ENCODE measurements at regions not wholly inside any gene's neighbourhood (a gene's known extent, or its start where the extent isn't known, plus 50 kb on each side); places are given as distances from the start of the nearest gene placed in this dataset.

GRCh38 chr1:38123356-38124135 is 77.0 kb upstream of the POU3F1 start:
- Histone ChIP-seq H3K36me3 (ENCODE audit: insufficient read depth, low read length) (no peaks in the 10 kb centered on the region), H3K79me2 (replicated peaks; ENCODE audit: insufficient read depth, low read length) (no peaks in the 10 kb centered on the region), H3K9me2 (ENCODE audit: insufficient read depth, low read length) (no peaks in the 10 kb centered on the region), H3K4me3 (ENCODE audit: low read length) (no peak overlapping the region), H3K9me3 (ENCODE audit: low read length) (no peaks in the 10 kb centered on the region), H2AFZ (ENCODE audit: low read depth, low read length) (no peak overlapping the region), H3K4me2 (ENCODE audit: low read length) (no peak overlapping the region), H3K27me3 (ENCODE audit: insufficient read depth, low read depth, low read length) (no peaks in the 10 kb centered on the region), H4K20me1 (ENCODE audit: insufficient read depth) (no peaks in the 10 kb centered on the region), H3F3A (ENCODE audit: insufficient read depth, low read length, poor library complexity, severe bottlenecking) (no peaks in the 10 kb centered on the region), H3K27ac (ENCODE audit: low read length) (no peak overlapping the region), H3K9ac (ENCODE audit: low read length) (no peak overlapping the region)
- no peak for TF ChIP-seq TAF1 (IDR thresholded peaks at IDR 0.05; ENCODE audit: low read depth)
- no peak for TF ChIP-seq MXI1 (conservative IDR thresholded peaks at IDR 0.05; ENCODE audit: poor library complexity, severe bottlenecking)
- no peak for TF ChIP-seq POLR2AphosphoS5 (IDR thresholded peaks at IDR 0.05)
- TF ChIP-seq EP300 (conservative IDR thresholded peaks at IDR 0.05; ENCODE audit: poor library complexity, severe bottlenecking): no peak
- TF ChIP-seq SMC3 (conservative IDR thresholded peaks at IDR 0.05; ENCODE audit: poor library complexity): no peak
- TF ChIP-seq EZH2 (IDR thresholded peaks at IDR 0.05; ENCODE audit: borderline replicate concordance, insufficient read depth, low read length, poor library complexity, severe bottlenecking): no peak
- TF ChIP-seq REST (IDR thresholded peaks at IDR 0.05; ENCODE audit: borderline replicate concordance): no peak
- no peak for TF ChIP-seq RAD21 (conservative IDR thresholded peaks at IDR 0.05)
- TF ChIP-seq CTCF (IDR thresholded peaks at IDR 0.05; ENCODE audit: poor library complexity, severe bottlenecking): no peak

GRCh38 chr1:38121231-38121680 is 74.7 kb upstream of the POU3F1 start:
- Histone ChIP-seq H3K27me3 (ENCODE audit: insufficient read depth, low read depth, low read length) (no peaks in the 10 kb centered on the region), H3K9me3 (ENCODE audit: low read length) (no peaks in the 10 kb centered on the region), H3K9me2 (ENCODE audit: insufficient read depth, low read length) (no peaks in the 10 kb centered on the region), H3K36me3 (ENCODE audit: insufficient read depth, low read length) (no peaks in the 10 kb centered on the region), H3K79me2 (replicated peaks; ENCODE audit: insufficient read depth, low read length) (no peaks in the 10 kb centered on the region), H2AFZ (ENCODE audit: low read depth, low read length) (no peak overlapping the region), H3K4me2 (ENCODE audit: low read length) (no peak overlapping the region), H3K9ac (ENCODE audit: low read length) (no peak overlapping the region), H4K20me1 (ENCODE audit: insufficient read depth) (no peaks in the 10 kb centered on the region), H3K4me3 (ENCODE audit: low read length) (no peak overlapping the region), H3F3A (ENCODE audit: insufficient read depth, low read length, poor library complexity, severe bottlenecking) (no peaks in the 10 kb centered on the region), H3K27ac (ENCODE audit: low read length) (no peak overlapping the region)
- TF ChIP-seq TAF1 (IDR thresholded peaks at IDR 0.05; ENCODE audit: low read depth) (no peak), CTCF (IDR thresholded peaks at IDR 0.05; ENCODE audit: poor library complexity, severe bottlenecking) (no peak), EP300 (conservative IDR thresholded peaks at IDR 0.05; ENCODE audit: poor library complexity, severe bottlenecking) (no peak), REST (IDR thresholded peaks at IDR 0.05; ENCODE audit: borderline replicate concordance) (no peak)

All from neural cell (in vitro differentiated cells).